ENCODE measurements at regions not wholly inside any gene's neighbourhood (a gene's known extent, or its start where the extent isn't known, plus 50 kb on each side); places are given as distances from the start of the nearest gene placed in this dataset.

DNA sequence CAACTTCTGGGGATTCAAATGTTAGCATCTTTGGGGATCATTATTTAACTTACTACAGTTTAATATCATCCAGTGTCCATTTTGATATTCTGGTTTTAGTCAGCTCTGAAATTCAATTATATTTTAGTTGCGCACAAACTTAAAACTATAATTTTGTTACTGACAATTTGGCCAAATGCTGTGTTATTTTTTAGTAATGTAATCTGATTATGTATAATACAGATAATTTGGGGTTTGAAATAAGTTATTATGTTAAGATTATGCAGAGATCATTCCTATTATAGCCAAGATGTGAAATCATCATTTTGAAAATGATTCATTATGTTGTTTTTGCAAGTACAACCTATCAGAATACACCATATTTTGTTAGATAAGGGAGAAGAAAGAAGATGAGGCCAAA lies 706.1 kb downstream of the ROBO2 start:
- TF ChIP-seq, protein P1, sequence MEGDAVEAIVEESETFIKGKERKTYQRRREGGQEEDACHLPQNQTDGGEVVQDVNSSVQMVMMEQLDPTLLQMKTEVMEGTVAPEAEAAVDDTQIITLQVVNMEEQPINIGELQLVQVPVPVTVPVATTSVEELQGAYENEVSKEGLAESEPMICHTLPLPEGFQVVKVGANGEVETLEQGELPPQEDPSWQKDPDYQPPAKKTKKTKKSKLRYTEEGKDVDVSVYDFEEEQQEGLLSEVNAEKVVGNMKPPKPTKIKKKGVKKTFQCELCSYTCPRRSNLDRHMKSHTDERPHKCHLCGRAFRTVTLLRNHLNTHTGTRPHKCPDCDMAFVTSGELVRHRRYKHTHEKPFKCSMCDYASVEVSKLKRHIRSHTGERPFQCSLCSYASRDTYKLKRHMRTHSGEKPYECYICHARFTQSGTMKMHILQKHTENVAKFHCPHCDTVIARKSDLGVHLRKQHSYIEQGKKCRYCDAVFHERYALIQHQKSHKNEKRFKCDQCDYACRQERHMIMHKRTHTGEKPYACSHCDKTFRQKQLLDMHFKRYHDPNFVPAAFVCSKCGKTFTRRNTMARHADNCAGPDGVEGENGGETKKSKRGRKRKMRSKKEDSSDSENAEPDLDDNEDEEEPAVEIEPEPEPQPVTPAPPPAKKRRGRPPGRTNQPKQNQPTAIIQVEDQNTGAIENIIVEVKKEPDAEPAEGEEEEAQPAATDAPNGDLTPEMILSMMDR (IDR thresholded peaks at IDR 0.05; ENCODE audit: insufficient read depth, low read length, poor library complexity, severe bottlenecking): no peak
- TF ChIP-seq EZH2phosphoT487 (conservative IDR thresholded peaks at IDR 0.05; ENCODE audit: low read length): no peak
